ENCODE measurements at regions not wholly inside any gene's neighbourhood (a gene's known extent, or its start where the extent isn't known, plus 50 kb on each side); places are given as distances from the start of the nearest gene placed in this dataset.

DNA sequence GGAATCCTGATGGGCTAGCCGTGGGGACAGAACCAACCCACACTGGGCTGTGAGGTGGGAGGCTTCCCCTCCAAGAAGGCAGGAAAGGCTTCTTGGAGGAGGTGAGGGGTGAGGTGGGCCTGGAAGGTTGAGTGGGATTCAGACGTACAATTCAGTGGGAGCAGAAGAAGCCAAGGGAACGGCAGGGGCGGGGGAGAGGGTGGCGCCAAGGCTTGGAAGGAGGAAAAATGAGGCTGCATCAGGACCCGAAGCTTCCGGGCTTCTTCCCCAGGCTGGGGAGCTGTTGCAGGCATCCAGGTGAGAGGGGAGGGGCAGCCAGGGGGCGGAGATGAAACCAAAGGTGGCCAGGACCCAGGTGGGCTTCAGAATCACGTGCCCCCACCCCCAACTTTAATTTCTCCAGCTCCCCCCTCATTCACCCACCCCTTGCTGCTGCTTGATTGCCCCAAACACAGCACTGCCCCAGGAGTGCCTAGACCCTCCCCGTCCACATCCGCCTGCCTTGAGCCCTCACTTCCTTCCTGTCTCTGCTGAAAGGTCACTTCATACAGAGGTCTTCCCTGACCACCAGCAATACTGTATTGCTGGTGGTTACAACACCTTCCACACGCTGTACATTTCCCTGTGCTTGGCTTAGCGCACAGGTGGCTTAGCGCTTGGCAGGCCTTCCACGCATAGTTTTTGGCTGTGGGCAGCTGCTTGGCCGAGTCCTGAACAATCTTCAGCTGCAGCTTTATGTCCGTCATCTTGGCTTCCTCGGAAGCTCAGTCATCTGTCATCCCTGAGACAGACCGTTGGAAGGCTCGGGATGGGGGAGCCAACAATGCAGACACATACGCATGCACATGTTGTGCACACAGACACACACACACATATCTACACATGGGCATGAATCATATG, 193.5 kb downstream of the RGS3 start:
- POLR2A ChIA-PET = interaction anchor here (1.0 to 1.5 kb wide), 4 partner anchors 58 to 246 kb away, joined by 3 to 10 read pairs (median 5); partner anchors contain the start of genes C9orf43 and POLE3

DNA sequence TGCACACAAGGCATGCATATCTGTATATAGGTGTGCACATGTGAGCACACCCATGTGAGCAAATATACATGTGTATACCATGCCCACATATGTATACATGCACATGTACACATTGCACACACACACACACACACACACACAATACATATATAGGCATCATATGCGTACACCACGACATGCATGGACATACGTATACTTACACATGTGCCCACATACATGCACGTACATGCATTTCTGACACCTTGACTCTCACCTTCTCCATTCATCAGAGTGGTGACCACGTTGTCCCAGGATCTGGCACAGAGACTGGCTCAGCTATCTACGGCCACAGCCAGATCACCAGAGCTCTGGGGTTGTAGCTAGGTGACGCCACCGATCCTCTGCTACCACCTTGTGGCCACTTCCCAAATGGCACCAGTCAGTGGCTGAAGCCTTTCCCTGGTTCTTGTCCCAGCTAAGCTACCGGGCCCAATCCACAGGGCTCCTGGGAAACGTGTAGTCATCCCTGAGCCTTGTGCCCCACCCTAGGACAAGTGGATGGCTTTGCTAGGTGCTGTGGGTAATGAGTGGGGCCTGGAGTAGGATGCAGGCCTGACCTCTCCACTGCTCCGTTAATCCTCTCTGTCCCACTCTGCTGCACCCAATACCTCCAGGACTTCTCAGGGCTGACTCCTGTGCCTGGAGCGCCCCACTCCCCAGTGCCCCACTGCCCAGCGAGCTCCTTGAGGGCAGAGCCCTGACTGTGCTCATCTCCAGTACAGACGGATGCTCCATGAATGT, 194.4 kb downstream of the RGS3 start:
- ChIA-PET CTCF (interaction anchor here (0.8 to 24.9 kb wide), 43 partner anchors 8 to 735 kb away, joined by 3 to 1449 read pairs (median 6); partner anchors contain the start of genes ALAD, BSPRY, C9orf43 and CDC26), POLR2A (interaction anchor here (1.0 to 1.5 kb wide), 4 partner anchors 59 to 247 kb away, joined by 3 to 10 read pairs (median 5); partner anchors contain the start of genes C9orf43 and POLE3)
- DNase-seq (ENCODE audit: low read depth, low spot score) = no peak
- TF ChIP-seq, protein P1, sequence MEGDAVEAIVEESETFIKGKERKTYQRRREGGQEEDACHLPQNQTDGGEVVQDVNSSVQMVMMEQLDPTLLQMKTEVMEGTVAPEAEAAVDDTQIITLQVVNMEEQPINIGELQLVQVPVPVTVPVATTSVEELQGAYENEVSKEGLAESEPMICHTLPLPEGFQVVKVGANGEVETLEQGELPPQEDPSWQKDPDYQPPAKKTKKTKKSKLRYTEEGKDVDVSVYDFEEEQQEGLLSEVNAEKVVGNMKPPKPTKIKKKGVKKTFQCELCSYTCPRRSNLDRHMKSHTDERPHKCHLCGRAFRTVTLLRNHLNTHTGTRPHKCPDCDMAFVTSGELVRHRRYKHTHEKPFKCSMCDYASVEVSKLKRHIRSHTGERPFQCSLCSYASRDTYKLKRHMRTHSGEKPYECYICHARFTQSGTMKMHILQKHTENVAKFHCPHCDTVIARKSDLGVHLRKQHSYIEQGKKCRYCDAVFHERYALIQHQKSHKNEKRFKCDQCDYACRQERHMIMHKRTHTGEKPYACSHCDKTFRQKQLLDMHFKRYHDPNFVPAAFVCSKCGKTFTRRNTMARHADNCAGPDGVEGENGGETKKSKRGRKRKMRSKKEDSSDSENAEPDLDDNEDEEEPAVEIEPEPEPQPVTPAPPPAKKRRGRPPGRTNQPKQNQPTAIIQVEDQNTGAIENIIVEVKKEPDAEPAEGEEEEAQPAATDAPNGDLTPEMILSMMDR (IDR thresholded peaks at IDR 0.05; ENCODE audit: insufficient read depth, low read length, missing control alignments) = peak; percentile 96
- H3K4me3 ChIP-seq (ENCODE audit: low read depth, low read length) = no peak overlapping the region

More for the DNA sequence above, 193.5 kb downstream of the RGS3 start:
- CTCF ChIA-PET = interaction anchor here (0.6 to 24.9 kb wide), 48 partner anchors 7 to 734 kb away, joined by 3 to 1449 read pairs (median 7); partner anchors contain the start of genes ALAD, BSPRY, C9orf43 and CDC26
- H3K4me3 ChIP-seq (ENCODE audit: low read depth, low read length) = no peak overlapping the region
- TF ChIP-seq, protein P1 (IDR thresholded peaks at IDR 0.05; ENCODE audit: insufficient read depth, low read length, missing control alignments) = no peak
- DNase-seq (ENCODE audit: low read depth, low spot score) = no peak

DNA sequence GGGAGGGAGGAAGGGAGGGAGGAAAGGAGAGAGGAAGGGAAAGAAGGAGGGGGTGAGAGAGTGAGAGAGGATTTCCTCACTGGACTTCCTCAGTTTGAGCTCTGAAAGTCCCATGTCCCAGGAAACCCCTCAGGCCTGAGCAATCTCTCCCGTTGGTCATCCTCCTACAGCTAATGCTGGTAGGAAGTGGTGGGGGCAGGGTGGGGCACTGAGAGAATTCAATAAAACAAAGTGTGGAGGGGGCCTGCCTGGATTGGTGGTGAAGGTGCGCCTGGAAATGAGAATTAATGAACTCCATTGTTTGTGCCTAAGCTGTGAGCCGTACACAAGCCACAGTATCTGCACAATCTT, 195.0 kb downstream of the RGS3 start:
- TF ChIP-seq, protein P1 (IDR thresholded peaks at IDR 0.05; ENCODE audit: insufficient read depth, low read length, missing control alignments) = no peak
- no peak overlapping the region for H3K4me3 ChIP-seq (ENCODE audit: low read depth, low read length)
- DNase-seq (ENCODE audit: low read depth, low spot score) = no peak
- ChIA-PET POLR2A (interaction anchor here (1.0 to 1.5 kb wide), 4 partner anchors 60 to 248 kb away, joined by 3 to 10 read pairs (median 5); partner anchors contain the start of genes C9orf43 and POLE3), CTCF (interaction anchor here (0.8 to 24.9 kb wide), 40 partner anchors 8 to 735 kb away, joined by 3 to 1449 read pairs (median 7); partner anchors contain the start of genes ALAD, BSPRY, C9orf43 and CDC26)

DNA sequence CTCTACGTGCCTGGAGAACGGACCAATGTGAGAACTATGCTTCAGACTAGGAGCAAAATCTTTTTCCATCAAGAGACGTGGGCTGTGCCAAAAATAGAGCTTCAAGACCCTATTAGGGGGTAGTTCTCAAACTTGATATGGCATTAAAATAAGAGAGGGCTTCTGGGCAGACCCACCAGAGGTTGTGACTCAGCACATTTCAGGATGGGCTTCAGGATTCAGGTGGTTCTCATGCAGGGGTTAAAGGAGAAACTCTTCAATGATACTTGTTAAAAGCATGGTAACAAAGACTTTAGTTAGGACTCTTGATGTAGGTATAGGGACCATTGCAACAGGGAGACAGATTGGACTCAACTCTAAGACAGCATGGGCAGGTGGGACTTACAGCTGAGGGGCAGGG, 195.5 kb downstream of the RGS3 start:
- POLR2A ChIA-PET = no interaction called here

DNA sequence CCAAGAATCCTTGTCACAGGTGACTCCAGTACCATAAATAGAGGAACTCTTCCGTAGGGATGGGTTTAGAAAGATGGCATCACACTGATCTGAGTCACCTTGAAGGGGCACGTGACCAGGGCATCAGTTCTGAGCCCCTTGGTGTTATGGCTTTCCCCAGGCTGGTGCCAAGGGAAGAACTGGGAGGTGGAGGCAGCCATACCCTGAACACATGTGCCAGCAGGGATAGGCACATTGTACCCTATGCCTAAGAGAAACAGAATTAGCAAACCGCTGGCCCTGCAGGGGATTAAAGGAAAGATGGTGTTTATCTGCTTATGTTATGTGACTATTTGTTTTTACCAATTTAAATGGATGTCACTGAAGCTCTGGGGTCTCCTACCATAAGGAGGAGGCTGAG, 196.2 kb downstream of the RGS3 start:
- no peak for DNase-seq (ENCODE audit: low read depth, low spot score)
- TF ChIP-seq, protein P1 (IDR thresholded peaks at IDR 0.05; ENCODE audit: insufficient read depth, low read length, missing control alignments) = no peak
- H3K4me3 ChIP-seq (ENCODE audit: low read depth, low read length) = no peak overlapping the region
- POLR2A ChIA-PET = no interaction called here
- CTCF ChIA-PET = interaction anchor here (0.6 to 24.9 kb wide), 11 partner anchors 10 to 386 kb away, joined by 3 to 1449 read pairs (median 14); partner anchors contain the start of genes ALAD, BSPRY, C9orf43 and CDC26

More for the DNA sequence above, 195.5 kb downstream of the RGS3 start:
- TF ChIP-seq, protein P1 (IDR thresholded peaks at IDR 0.05; ENCODE audit: insufficient read depth, low read length, missing control alignments) = no peak
- CTCF ChIA-PET = interaction anchor here (0.9 to 24.9 kb wide), 22 partner anchors 8 to 385 kb away, joined by 3 to 1449 read pairs (median 20); partner anchors contain the start of genes ALAD, BSPRY, C9orf43 and CDC26
- DNase-seq (ENCODE audit: low read depth, low spot score) = no peak
- H3K4me3 ChIP-seq (ENCODE audit: low read depth, low read length) = no peak overlapping the region

Measured in AG04449 (cell line).